ENCODE measurements at regions not wholly inside any gene's neighbourhood (a gene's known extent, or its start where the extent isn't known, plus 50 kb on each side); places are given as distances from the start of the nearest gene placed in this dataset.

DNA sequence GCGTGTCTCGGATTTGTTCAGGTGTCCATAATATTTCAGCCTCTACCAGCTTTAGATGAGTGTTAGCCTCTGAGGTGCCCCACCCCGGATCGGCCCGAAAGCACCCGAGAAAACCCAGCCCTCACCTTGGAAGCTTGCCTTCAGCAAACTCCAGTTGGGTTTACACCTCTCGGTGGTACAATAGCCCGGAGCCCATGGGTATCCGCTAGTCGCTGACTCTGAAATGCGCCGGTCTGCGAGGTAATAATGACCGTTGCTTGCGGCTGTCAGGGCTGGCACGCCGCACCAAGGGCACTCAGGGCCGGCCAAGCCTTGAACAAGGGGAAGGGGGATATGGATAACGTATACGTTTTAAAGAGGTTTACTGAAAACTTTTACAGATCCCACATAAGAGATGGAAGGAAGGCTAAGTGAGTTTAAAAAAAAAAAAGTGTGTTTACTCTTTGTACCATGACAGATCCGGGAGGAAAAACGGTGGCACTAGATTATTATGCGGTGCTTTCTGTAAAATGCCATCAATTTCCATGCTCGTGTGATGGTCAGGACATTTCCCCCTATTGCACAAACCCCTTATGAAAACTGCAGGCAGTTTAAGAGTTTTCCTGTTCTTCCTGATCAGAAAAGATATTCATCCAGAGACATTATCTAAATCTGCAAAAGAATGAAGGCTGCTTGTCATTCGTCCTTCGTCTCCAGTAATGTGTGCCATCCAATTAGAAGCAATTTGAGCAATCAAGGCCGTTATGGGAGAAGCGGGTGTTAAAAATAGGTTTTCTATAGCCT is 124.2 kb downstream of the TMEM161B start:
- TF ChIP-seq, protein P1, sequence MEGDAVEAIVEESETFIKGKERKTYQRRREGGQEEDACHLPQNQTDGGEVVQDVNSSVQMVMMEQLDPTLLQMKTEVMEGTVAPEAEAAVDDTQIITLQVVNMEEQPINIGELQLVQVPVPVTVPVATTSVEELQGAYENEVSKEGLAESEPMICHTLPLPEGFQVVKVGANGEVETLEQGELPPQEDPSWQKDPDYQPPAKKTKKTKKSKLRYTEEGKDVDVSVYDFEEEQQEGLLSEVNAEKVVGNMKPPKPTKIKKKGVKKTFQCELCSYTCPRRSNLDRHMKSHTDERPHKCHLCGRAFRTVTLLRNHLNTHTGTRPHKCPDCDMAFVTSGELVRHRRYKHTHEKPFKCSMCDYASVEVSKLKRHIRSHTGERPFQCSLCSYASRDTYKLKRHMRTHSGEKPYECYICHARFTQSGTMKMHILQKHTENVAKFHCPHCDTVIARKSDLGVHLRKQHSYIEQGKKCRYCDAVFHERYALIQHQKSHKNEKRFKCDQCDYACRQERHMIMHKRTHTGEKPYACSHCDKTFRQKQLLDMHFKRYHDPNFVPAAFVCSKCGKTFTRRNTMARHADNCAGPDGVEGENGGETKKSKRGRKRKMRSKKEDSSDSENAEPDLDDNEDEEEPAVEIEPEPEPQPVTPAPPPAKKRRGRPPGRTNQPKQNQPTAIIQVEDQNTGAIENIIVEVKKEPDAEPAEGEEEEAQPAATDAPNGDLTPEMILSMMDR (IDR thresholded peaks at IDR 0.05 in 2 of 3, conservative IDR thresholded peaks at IDR 0.05 in 1 of 3; ENCODE audit: control insufficient read depth in 2 of 3, extremely low read depth in 1 of 3, insufficient read depth in 1 of 3, low read depth in 3 of 3, low read length in 3 of 3): no peak
- no peak for TF ChIP-seq POLR2A (IDR thresholded peaks at IDR 0.05; ENCODE audit: low read depth, low read length)
- TF ChIP-seq, protein P2, sequence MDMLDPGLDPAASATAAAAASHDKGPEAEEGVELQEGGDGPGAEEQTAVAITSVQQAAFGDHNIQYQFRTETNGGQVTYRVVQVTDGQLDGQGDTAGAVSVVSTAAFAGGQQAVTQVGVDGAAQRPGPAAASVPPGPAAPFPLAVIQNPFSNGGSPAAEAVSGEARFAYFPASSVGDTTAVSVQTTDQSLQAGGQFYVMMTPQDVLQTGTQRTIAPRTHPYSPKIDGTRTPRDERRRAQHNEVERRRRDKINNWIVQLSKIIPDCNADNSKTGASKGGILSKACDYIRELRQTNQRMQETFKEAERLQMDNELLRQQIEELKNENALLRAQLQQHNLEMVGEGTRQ (IDR thresholded peaks at IDR 0.05; ENCODE audit: borderline replicate concordance, low read depth, low read length): no peak
- TF ChIP-seq EP300 (IDR thresholded peaks at IDR 0.05; ENCODE audit: borderline replicate concordance in 1 of 2, control insufficient read depth in 1 of 2, low read depth in 2 of 2, low read length in 2 of 2): no peak
- TF ChIP-seq YY1 (IDR thresholded peaks at IDR 0.05; ENCODE audit: low read depth, low read length): no peak

Measured in GM12878 (cell line).